Loucy (cell line): ENCODE measurements at regions not wholly inside any gene's neighbourhood (a gene's known extent, or its start where the extent isn't known, plus 50 kb on each side); places are given as distances from the start of the nearest gene placed in this dataset.

Source experiments
- CTCF ChIP-seq: fragments of 200-600 bp; sonication (generic); conservative IDR thresholded peaks from 2 replicates; pipeline ENCODE4 v1.5.1; 2014; ENCODE audit warnings: mild to moderate bottlenecking, antibody characterized with exemption, low read length
- EZH2phosphoT487 ChIP-seq: fragments of 200-600 bp; IDR thresholded peaks from 2 replicates; pipeline ENCODE4 v1.6.1; 2018; ENCODE audit warnings: antibody characterized with exemption, mild to moderate bottlenecking, moderate library complexity, borderline replicate concordance

GRCh38 chr12:67782573-67782972 is 134.0 kb downstream of the DYRK2 start:
- TF ChIP-seq CTCF (no peak), EZH2phosphoT487 (no peak)
